Loucy (cell line): ENCODE measurements at regions not wholly inside any gene's neighbourhood (a gene's known extent, or its start where the extent isn't known, plus 50 kb on each side); places are given as distances from the start of the nearest gene placed in this dataset.

ENCODE experiments used
- CTCF ChIP-seq: fragments of 200-600 bp; sonication (generic); conservative IDR thresholded peaks from 2 replicates; pipeline ENCODE4 v1.5.1; 2014; ENCODE audit warnings: mild to moderate bottlenecking, antibody characterized with exemption, low read length
- EZH2phosphoT487 ChIP-seq: fragments of 200-600 bp; IDR thresholded peaks from 2 replicates; pipeline ENCODE4 v1.6.1; 2018; ENCODE audit warnings: antibody characterized with exemption, mild to moderate bottlenecking, moderate library complexity, borderline replicate concordance

- TF ChIP-seq CTCF: no peak
- TF ChIP-seq EZH2phosphoT487: no peak
Measured at GRCh38 chr5:25688156-25688555, 1043.4 kb upstream of the CDH10 start.
